Endodermal cell (in vitro differentiated cells): ENCODE measurements at regions not wholly inside any gene's neighbourhood (a gene's known extent, or its start where the extent isn't known, plus 50 kb on each side); places are given as distances from the start of the nearest gene placed in this dataset.

Experiments
- DNase-seq: peaks from one replicate; pipeline ENCODE4 v3.0.0-alpha.2; 2017
- H3K27ac ChIP-seq: 2 replicates; pipeline ENCODE4 v1.5.1; 2013; ENCODE audit warnings: mild to moderate bottlenecking, low read depth, low read length, moderate library complexity
- H3K27me3 ChIP-seq: 2 replicates; pipeline ENCODE4 v1.6.1; 2013; ENCODE audit warnings: mild to moderate bottlenecking, low read length, moderate library complexity; ENCODE audit not compliant: insufficient read depth, control insufficient read depth, poor library complexity, severe bottlenecking
- H3K36me3 ChIP-seq: 2 replicates; pipeline ENCODE4 v1.7.0; 2013; ENCODE audit warnings: mild to moderate bottlenecking, low read length, moderate library complexity; ENCODE audit not compliant: control insufficient read depth, insufficient read depth
- H3K4me1 ChIP-seq: one replicate; pipeline ENCODE4 v1.7.0; 2013; ENCODE audit warnings: low read length; ENCODE audit not compliant: control insufficient read depth, insufficient read depth
- H3K4me3 ChIP-seq: 2 replicates; pipeline ENCODE4 v1.5.1; 2013; ENCODE audit warnings: mild to moderate bottlenecking, low read length, moderate library complexity
- H3K9ac ChIP-seq: 2 replicates; pipeline ENCODE4 v1.6.1; 2013; ENCODE audit warnings: mild to moderate bottlenecking, low read length, moderate library complexity; ENCODE audit not compliant: poor library complexity, severe bottlenecking; ENCODE audit errors: extremely low read depth
- H3K9me3 ChIP-seq: 2 replicates; pipeline ENCODE4 v1.6.1; 2013; ENCODE audit warnings: mild to moderate bottlenecking, low read length, moderate library complexity; ENCODE audit not compliant: control insufficient read depth
- H3K27ac Mint-ChIP-seq: 2 replicates; pipeline ENCODE4 v1.8.0; 2020; ENCODE audit warnings: mixed read lengths
- H3K27me3 Mint-ChIP-seq: 2 replicates; pipeline ENCODE4 v1.8.0; 2021; ENCODE audit warnings: mild to moderate bottlenecking, mixed read lengths; ENCODE audit not compliant: insufficient read depth
- H3K36me3 Mint-ChIP-seq: 2 replicates; pipeline ENCODE4 v1.8.0; 2020; ENCODE audit warnings: low read depth, mixed read lengths
- H3K4me1 Mint-ChIP-seq: 2 replicates; pipeline ENCODE4 v1.8.0; 2020; ENCODE audit warnings: mixed read lengths
- H3K4me3 Mint-ChIP-seq: 2 replicates; pipeline ENCODE4 v1.8.0; 2020; ENCODE audit warnings: mild to moderate bottlenecking, moderate library complexity, mixed read lengths
- H3K9me3 Mint-ChIP-seq: 2 replicates; pipeline ENCODE4 v1.8.0; 2020; ENCODE audit warnings: mild to moderate bottlenecking, mixed read lengths
- WGBS, 2 experiments: methylation state at CpG; one replicate each; pipeline versions ENCODE4 v1.1.5 to v1.1.7; 2013; ENCODE audit warnings: missing lambda C conversion rate in 2 of 2, mixed read lengths in 1 of 2; ENCODE audit not compliant: insufficient coverage in 1 of 2, insufficient read length in 1 of 2; 5-methylcytosine and 5-hydroxymethylcytosine counted together
- TF ChIP-seq, protein P1 (sequence below): fragments of 200-600 bp; sonication (generic); conservative IDR thresholded peaks from 2 replicates; pipeline ENCODE4 v1.5.0; 2021; ENCODE audit warnings: antibody characterized with exemption, mild to moderate bottlenecking

DNA sequence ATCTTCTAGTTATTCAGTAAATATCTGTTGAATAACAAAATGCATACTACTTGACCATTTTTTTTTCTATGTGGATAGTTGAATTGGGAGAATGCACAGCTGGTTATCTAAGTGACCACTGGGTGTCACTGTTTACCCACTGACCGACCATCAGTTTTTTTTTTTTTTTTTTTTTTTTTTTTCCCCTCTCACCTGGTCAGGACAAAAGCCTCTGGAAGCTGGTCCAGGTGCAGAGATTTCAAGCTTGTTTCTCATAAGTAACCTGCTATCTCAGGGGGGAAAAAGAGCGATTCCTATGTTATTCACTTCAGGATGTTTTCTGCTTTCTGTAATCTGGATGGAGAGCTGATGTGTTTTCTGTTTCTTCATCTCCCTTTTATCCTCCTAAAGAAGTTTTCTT, 256.0 kb downstream of the DCDC2C start:
- Histone ChIP-seq H3K9ac (no peak overlapping the region), H3K9me3 (no peaks in the 10 kb centered on the region), H3K4me3 (no peak overlapping the region), H3K4me1 (no peaks in the 10 kb centered on the region), H3K36me3 (no peaks in the 10 kb centered on the region), H3K27me3 (no peaks in the 10 kb centered on the region), H3K27ac (no peak overlapping the region)
- Mint-ChIP-seq H3K27ac (no peak overlapping the region), H3K27me3 (no peaks in the 10 kb centered on the region), H3K4me3 (no peak overlapping the region), H3K9me3 (no peaks in the 10 kb centered on the region), H3K4me1 (no peaks in the 10 kb centered on the region), H3K36me3 (no peaks in the 10 kb centered on the region)
- no peak for DNase-seq
- WGBS, 2 experiments, result 3% methylated on average over 2 of the region's 2 CpGs; no CpG with 5 or more reads in 1 of the 2 experiments
- TF ChIP-seq, protein P1, sequence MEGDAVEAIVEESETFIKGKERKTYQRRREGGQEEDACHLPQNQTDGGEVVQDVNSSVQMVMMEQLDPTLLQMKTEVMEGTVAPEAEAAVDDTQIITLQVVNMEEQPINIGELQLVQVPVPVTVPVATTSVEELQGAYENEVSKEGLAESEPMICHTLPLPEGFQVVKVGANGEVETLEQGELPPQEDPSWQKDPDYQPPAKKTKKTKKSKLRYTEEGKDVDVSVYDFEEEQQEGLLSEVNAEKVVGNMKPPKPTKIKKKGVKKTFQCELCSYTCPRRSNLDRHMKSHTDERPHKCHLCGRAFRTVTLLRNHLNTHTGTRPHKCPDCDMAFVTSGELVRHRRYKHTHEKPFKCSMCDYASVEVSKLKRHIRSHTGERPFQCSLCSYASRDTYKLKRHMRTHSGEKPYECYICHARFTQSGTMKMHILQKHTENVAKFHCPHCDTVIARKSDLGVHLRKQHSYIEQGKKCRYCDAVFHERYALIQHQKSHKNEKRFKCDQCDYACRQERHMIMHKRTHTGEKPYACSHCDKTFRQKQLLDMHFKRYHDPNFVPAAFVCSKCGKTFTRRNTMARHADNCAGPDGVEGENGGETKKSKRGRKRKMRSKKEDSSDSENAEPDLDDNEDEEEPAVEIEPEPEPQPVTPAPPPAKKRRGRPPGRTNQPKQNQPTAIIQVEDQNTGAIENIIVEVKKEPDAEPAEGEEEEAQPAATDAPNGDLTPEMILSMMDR, result peak; percentile 87

DNA sequence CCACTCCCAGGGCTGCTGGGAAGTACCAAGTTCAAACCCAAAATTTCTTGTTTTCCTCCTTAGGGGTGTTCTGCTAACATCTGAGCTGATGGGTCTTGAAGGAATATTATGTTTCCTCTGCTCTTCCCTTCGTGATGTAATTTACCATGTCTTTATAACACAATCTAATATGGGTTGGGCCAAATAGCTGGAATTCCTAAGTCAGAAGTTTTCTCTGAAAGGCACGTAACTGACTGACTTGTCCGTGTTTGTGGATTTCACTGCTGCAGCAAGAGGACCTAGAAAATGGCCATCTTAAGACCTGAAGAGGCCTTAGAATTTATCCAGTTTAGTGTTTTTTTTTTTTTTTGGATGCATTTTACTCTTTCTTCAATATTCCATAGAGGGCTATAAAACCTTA, 256.7 kb downstream of the DCDC2C start:
- Mint-ChIP-seq H3K27me3 (no peaks in the 10 kb centered on the region), H3K4me3 (no peak overlapping the region), H3K4me1 (no peaks in the 10 kb centered on the region), H3K36me3 (no peaks in the 10 kb centered on the region), H3K27ac (no peak overlapping the region), H3K9me3 (no peaks in the 10 kb centered on the region)
- WGBS, 2 experiments, result 94 to 97% methylated on average over 2 to 3 of the region's 3 CpGs
- DNase-seq, result no peak
- Histone ChIP-seq H3K27me3 (no peaks in the 10 kb centered on the region), H3K9me3 (no peaks in the 10 kb centered on the region), H3K36me3 (no peaks in the 10 kb centered on the region), H3K27ac (no peak overlapping the region), H3K4me1 (no peaks in the 10 kb centered on the region), H3K9ac (no peak overlapping the region), H3K4me3 (no peak overlapping the region)
- TF ChIP-seq, protein P1, result no peak

DNA sequence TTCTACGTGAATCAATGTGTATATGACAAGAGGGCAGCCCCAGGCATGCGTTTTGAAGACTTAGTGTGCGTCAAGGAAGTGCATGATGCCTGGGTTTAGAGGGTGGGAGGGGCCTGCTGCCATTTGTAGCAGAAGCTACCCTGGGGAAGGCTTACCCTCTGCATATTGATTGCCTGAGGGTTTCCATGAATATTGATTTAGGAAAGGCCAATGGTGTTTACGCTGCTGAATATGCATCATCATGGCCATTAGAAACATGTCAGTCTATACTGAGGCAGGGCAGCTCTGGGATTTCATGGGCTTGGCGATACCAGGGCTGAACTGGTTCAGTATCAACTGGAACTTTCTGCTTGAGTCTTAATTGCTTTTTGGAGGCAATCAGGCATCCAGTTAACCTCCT, 259.3 kb downstream of the DCDC2C start:
- TF ChIP-seq, protein P1, result no peak
- Histone ChIP-seq H3K4me3 (no peak overlapping the region), H3K9me3 (no peaks in the 10 kb centered on the region), H3K4me1 (no peaks in the 10 kb centered on the region), H3K27ac (no peak overlapping the region), H3K9ac (no peak overlapping the region), H3K36me3 (no peaks in the 10 kb centered on the region), H3K27me3 (no peaks in the 10 kb centered on the region)
- H3K9me3 Mint-ChIP-seq, result peaks cover 2% of the 10 kb centered on the region
- no peaks in the 10 kb centered on the region for H3K27me3 Mint-ChIP-seq
- no peak overlapping the region for H3K4me3 Mint-ChIP-seq
- WGBS, 2 experiments, result 92 to 94% methylated on average over 5 of the region's 5 CpGs
- no peaks in the 10 kb centered on the region for H3K4me1 Mint-ChIP-seq
- no peak overlapping the region for H3K27ac Mint-ChIP-seq
- DNase-seq, result no peak
- H3K36me3 Mint-ChIP-seq, result no peaks in the 10 kb centered on the region
